Non-pigmented ciliary epithelial cell (primary cell): ENCODE measurements at regions not wholly inside any gene's neighbourhood (a gene's known extent, or its start where the extent isn't known, plus 50 kb on each side); places are given as distances from the start of the nearest gene placed in this dataset.
"Not testable (repeated sequence)": the region's sequence is repeated elsewhere in the genome, so short reads cannot be mapped to it uniquely, and the experiment has no call there.

ENCODE experiments used
- DNase-seq: peaks from one replicate; pipeline ENCODE4 v3.0.0-alpha.2; 2010; ENCODE audit warnings: low read depth

DNA sequence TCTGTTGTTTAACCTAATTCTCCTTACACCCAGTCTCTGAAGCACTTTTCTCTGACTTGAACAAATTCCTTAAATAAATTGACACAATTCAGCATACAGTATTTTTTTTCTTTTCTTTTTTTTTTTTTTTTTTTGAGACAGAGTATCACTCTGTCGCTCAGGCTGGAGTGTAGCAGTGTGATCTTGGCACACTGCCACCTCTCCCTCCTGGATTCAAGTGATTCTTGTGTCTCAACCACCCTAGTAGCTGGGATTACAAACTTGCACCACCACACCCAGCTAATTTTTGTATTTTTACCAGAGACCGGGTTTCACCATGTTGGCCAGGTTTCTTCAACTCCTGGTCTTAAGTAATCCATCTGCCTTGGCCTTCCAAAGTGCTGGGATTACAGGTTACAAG lies 1498.1 kb upstream of the PCDH10 start:
- DNase-seq: no peak

DNA sequence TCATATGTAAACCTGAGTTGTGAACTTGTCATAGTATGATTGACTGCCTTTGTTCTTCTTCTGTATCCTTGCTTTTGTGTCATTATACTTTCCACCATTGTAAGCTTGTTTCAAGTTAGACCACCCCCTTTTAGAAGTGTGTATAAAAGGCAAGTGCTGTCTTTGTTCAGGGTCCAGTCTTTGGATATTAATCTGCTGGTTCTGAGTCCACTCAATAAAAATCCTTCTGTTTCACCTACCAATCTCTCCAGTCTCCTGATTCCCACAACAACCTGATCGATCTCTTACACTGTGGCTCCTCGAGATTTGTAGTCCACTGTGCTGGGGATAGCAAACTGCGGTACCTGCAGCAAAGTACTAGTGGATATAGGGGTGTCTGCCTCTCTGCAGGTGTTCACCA lies 1465.8 kb upstream of the PCDH10 start:
- DNase-seq: not testable (repeated sequence)

GRCh38 chr4:131721883-131722282 lies 1427.2 kb upstream of the PCDH10 start:
- DNase-seq: no peak

DNA sequence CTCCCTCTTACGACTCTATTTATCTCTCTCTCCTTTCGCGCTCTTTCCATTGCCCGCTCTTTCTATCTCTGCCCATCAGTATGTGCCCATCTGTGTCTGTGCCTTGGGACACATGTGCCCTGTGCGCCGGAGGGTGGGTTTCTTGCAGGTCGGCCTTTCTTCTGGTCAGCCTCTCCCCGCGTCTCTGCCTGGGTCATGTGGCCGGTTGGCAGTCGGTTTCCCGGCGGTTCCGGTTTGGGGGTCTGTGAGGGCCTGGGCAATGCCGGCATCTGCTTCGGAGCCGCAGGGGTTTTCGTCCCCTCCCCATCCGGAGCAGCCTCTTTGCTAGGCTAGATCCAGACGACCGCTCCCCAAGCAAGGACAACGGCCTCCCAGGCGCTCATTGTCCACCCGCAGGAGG lies 1426.0 kb upstream of the PCDH10 start:
- DNase-seq: not testable (repeated sequence)

DNA sequence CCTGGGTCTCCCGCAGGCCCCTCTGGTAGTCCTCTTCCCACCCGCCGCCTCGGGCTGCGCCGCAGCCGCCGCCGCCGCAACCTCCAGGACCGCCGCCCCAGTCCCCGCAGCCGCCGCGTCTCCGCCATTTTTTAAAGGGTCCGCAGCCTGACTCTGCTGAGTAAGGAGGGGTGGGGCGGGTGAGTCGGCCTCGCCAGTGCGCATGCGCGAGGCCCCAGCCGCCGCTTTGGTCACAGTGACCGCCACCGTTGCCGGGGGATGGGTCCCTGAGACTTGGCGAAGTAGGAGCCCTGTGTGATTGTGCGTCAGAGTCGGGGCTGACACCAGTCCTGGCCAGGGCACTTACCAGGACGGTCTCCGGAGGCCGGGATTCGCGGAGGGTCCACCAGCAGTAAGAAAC lies 1424.2 kb upstream of the PCDH10 start:
- peak; percentile 1 for DNase-seq

GRCh38 chr4:131725521-131725920 lies 1423.6 kb upstream of the PCDH10 start:
- DNase-seq: not testable (repeated sequence)

DNA sequence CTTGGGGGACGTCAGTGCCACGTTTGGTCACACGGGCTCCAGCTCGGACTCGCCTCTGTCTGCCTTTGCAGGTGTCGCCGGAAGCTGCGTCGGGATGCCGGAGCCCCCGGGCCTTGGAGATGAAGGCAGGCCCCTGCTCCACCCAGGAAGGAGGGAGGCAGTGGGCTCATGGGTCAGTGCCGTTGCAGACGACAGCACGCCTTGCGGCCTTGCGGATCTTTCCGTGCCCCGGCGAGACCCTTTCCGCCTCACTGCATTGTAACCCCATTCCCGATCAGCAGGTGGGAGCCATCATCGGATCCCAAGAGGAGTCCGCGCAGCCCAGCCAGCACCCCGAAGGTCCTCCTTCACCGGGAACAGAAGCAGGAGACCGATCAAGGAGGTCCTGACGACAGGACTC lies 1422.2 kb upstream of the PCDH10 start:
- DNase-seq: not testable (repeated sequence)

DNA sequence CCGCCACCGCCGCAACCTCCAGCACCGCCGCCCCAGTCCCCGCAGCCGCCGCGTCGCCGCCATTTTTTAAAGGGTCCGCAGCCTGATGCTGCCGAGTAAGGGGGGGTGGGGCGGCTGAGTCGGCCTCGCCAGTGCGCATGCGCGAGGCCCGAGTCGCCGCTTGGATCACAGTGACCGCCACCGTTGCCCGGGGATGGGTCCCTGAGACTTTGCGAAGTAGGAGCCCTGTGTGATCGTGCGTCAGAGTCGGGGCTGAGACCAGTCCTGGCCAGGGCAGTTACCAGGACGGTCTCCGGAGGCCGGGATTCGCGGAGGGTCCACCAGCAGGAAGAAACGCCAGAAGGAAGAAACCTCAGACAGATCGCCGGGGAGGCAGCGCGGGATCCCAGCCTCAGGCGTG lies 1421.7 kb upstream of the PCDH10 start:
- not testable (repeated sequence) for DNase-seq

DNA sequence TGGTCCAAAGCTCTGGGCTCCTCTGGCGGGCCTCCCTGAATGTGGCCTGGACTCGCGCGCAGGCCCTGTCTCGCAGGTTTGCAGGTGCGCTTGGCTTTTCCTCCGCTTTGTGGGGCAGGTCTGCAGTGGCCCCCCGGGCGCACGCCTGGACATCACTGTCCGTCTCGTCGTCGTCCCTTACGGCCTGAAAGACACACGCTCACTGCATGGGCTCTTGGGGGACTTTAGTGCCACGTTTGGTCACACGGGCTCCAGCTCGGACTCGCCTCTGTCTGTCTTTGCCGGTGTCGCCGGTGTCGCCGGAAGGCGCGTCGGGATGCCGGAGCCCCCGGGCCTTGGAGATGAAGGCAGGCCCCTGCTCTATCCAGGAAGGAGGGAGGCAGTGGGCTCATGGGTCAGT lies 1419.9 kb upstream of the PCDH10 start:
- DNase-seq: not testable (repeated sequence)

GRCh38 chr4:131729716-131730398 lies 1419.2 kb upstream of the PCDH10 start:
- DNase-seq: not testable (repeated sequence)

DNA sequence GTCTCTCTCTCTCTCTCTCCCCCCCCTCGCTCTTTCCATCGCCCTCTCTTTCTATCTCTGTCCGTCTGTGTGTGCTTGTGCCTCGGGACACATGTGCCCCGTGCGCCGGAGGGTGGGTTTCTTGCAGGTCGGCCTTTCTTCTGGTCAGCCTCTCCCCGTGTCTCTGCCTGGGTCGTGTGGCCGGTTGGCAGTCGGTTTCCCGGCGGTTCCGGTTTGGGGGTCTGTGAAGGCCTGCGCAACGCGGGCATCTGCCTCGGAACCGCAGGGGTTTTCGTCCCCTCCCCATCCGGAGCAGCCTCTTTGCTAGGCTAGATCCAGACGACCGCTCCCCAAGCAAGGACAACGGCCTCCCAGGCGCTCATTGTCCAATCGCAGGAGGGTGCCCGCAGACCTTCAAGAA lies 1418.5 kb upstream of the PCDH10 start:
- DNase-seq: not testable (repeated sequence)

DNA sequence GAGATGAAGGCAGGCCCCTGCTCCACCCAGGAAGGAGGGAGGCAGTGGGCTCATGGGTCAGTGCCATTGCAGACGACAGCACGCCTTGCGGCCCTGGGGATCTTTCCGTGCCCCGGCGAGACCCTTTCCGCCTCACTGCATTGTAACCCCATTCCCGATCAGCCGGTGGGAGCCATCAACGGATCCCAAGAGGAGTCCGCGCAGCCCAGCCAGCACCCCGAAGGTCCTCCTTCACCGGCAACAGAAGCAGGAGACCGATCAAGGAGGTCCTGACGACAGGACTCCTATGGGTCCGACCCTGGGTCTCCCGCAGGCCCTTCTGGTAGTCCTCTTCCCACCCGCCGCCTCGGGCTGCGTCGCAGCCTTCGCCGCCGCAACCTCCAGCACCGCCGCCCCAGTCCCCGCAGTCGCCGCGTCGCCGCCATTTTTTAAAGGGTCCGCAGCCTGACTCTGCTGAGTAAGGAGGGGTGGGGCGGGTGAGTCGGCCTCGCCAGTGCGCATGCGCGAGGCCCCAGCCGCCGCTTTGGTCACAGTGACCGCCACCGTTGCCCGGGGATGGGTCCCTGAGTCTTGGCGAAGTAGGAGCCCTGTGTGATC lies 1417.0 kb upstream of the PCDH10 start:
- DNase-seq: not testable (repeated sequence)

- DNase-seq: not testable (repeated sequence)
Measured at GRCh38 chr4:131734321-131734720, 1414.8 kb upstream of the PCDH10 start.

- not testable (repeated sequence) for DNase-seq
Measured at GRCh38 chr4:131734851-131735385, 1414.2 kb upstream of the PCDH10 start.

DNA sequence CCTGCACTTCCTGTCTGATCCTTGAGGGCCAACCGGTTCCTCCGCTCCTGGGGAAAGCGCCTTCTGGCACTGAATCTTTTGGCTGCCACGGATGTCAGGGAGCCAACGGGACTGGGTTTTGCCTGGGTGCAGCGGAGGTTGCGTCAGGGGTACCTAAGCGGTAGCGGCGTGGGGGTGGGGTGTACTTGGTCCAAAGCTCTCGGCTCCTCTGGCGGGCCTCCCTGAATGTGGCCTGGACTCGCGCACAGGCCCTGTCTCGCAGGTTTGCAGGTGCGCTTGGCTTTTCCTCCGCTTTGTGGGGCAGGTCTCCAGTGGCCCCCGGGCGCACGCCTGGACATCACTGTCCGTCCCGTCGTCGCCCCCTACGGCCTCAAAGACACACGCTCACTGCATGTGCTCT lies 1410.1 kb upstream of the PCDH10 start:
- not testable (repeated sequence) for DNase-seq

- DNase-seq: not testable (repeated sequence)
Measured at GRCh38 chr4:131741836-131742235, 1407.3 kb upstream of the PCDH10 start.

- DNase-seq: not testable (repeated sequence)
Measured at GRCh38 chr4:131742536-131743205, 1406.4 kb upstream of the PCDH10 start.

GRCh38 chr4:131743348-131743747 lies 1405.7 kb upstream of the PCDH10 start:
- DNase-seq: not testable (repeated sequence)

- DNase-seq: not testable (repeated sequence)
Measured at GRCh38 chr4:131747203-131747602, 1401.9 kb upstream of the PCDH10 start.

DNA sequence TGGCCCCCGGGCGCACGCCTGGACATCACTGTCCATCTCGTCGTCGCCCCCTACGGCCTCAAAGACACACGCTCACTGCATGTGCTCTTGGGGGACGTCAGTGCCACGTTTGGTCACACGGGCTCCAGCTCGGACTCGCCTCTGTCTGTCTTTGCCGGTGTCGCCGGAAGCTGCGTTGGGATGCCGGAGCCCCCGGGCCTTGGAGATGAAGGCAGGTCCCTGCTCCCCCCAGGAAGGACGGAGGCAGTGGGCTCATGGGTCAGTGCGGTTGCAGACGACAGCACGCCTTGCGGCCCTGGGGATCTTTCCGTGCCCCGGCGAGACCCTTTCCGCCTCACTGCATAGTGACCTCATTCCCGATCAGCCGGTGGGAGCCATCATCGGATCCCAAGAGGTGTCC lies 1399.9 kb upstream of the PCDH10 start:
- DNase-seq: not testable (repeated sequence)

DNA sequence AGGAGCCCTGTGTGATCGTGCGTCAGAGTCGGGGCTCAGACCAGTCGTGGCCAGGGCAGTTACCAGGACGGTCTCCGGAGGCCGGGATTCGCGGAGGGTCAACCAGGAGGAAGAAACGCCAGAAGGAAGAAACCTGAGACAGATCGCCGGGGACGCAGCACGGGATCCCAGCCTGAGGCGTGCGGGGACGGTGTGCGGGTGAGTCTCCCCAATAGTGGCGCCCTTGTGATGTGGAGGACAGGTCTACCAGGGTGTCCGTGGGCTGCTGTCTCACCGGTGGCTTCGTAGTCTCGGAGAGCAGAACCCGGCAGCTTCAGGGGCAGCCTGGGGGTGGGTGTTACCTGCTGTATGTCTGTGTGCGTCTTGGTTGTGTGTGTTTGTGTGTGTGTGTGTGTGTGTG lies 1399.1 kb upstream of the PCDH10 start:
- DNase-seq: not testable (repeated sequence)

DNA sequence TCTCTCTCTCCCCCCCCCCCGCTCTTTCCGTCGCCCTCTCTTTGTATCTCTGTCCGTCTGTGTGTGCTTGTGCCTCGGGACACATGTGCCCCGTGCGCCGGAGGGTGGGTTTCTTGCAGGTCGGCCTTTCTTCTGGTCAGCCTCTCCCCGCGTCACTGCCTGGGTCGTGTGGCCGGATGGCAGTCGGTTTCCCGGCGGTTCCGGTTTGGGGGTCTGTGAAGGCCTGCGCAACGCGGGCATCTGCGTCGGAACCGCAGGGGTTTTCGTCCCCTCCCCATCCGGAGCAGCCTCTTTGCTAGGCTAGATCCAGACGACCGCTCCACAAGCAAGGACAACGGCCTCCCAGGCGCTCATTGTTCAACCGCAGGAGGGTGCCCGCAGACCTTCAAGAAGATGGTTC lies 1398.6 kb upstream of the PCDH10 start:
- DNase-seq: not testable (repeated sequence)

DNA sequence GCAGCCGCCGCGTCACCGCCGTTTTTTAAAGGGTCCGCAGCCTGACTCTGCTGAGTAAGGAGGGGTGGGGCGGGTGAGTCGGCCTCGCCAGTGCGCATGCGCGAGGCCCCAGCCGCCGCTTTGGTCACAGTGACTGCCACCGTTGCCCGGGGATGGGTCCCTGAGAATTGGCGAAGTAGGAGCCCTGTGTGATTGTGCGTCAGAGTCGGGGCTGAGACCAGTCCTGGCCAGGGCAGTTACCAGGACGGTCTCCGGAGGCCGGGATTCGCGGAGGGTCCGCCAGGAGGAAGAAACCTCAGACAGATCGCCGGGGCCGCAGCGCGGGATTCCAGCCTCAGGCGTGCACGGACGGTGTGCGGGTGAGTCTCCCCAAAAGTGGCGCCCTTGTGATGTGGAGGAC lies 1386.9 kb upstream of the PCDH10 start:
- not testable (repeated sequence) for DNase-seq
